Gastrocnemius medialis (tissue), 4 donors: ENCODE measurements at regions not wholly inside any gene's neighbourhood (a gene's known extent, or its start where the extent isn't known, plus 50 kb on each side); places are given as distances from the start of the nearest gene placed in this dataset.

ENCODE experiments used
- CTCF ChIP-seq, 5 experiments: fragments of 450-650 bp in 3 of 5; fragments of 200-600 bp in 2 of 5; sonication (generic) in 2 of 5; IDR thresholded peaks in 4 of 5; conservative IDR thresholded peaks in 1 of 5; 1 replicate in 4 of 5; 2 replicates in 1 of 5; pipeline ENCODE4 v1.5.1; 2016 to 2019; ENCODE audit warnings: antibody characterized with exemption in 5 of 5, mild to moderate bottlenecking in 3 of 5, moderate library complexity in 3 of 5
- POLR2A ChIP-seq, 2 donors: fragments of 450-650 bp; IDR thresholded peaks; one replicate each; pipeline ENCODE4 v1.6.1; 2017; ENCODE audit warnings: antibody characterized with exemption in 2 of 2, mild to moderate bottlenecking in 2 of 2, moderate library complexity in 2 of 2

DNA sequence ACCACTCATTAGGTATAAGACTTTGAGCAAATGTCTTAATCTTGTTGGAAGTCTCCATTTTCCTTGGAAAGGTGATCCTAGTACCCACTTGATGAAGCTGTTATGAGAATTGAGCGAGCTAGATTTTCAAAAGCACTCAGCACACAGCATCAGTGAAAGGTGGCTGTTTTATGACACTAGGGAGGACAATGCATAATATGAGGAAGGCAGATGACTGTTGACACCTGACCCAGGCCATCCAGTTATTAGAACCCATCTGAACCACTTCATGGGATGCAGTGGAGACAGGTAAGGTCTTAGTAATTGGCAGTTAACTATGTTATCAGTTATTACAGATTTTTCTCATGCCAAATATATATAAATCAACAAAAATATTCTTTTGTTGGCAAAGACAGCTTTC is 369.9 kb upstream of the PDE3A start:
- TF ChIP-seq CTCF (IDR thresholded peaks at IDR 0.05 in 4 of 5, conservative IDR thresholded peaks at IDR 0.05 in 1 of 5) (no peak), POLR2A (IDR thresholded peaks at IDR 0.05) (no peak)
